Loucy (cell line): ENCODE measurements at regions not wholly inside any gene's neighbourhood (a gene's known extent, or its start where the extent isn't known, plus 50 kb on each side); places are given as distances from the start of the nearest gene placed in this dataset.

Source experiments
- EZH2phosphoT487 ChIP-seq: fragments of 200-600 bp; IDR thresholded peaks from 2 replicates; pipeline ENCODE4 v1.6.1; 2018; ENCODE audit warnings: antibody characterized with exemption, mild to moderate bottlenecking, moderate library complexity, borderline replicate concordance
- TF ChIP-seq, protein P1 (sequence below): fragments of 200-600 bp; sonication (generic); conservative IDR thresholded peaks from 2 replicates; pipeline ENCODE4 v1.5.1; 2014; ENCODE audit warnings: mild to moderate bottlenecking, antibody characterized with exemption, low read length

DNA sequence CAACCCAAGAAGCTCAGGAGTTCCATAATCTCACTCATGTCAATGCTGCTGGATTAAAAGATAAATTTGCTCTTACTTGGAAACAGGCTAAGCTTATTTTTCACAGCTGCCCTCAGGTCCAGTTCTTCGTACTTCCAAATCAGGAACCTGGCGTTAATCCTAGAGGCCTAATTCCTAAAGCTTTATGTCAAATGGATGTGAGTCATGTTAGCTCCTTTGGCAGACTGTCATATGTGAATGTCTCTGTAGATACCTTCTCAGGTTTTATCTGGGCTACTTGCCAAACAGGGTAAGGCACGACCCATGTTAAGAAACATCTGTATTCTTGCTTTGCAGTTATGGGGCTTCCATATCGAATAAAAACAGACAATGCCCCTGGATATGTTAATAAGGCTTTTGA, 504.6 kb downstream of the ALG10 start:
- TF ChIP-seq, protein P1, sequence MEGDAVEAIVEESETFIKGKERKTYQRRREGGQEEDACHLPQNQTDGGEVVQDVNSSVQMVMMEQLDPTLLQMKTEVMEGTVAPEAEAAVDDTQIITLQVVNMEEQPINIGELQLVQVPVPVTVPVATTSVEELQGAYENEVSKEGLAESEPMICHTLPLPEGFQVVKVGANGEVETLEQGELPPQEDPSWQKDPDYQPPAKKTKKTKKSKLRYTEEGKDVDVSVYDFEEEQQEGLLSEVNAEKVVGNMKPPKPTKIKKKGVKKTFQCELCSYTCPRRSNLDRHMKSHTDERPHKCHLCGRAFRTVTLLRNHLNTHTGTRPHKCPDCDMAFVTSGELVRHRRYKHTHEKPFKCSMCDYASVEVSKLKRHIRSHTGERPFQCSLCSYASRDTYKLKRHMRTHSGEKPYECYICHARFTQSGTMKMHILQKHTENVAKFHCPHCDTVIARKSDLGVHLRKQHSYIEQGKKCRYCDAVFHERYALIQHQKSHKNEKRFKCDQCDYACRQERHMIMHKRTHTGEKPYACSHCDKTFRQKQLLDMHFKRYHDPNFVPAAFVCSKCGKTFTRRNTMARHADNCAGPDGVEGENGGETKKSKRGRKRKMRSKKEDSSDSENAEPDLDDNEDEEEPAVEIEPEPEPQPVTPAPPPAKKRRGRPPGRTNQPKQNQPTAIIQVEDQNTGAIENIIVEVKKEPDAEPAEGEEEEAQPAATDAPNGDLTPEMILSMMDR: no peak
- no peak for TF ChIP-seq EZH2phosphoT487
